Glutamatergic neuron (in vitro differentiated cells): ENCODE measurements at regions not wholly inside any gene's neighbourhood (a gene's known extent, or its start where the extent isn't known, plus 50 kb on each side); places are given as distances from the start of the nearest gene placed in this dataset.

Experiments used
- DNase-seq: peaks from one replicate; pipeline ENCODE4 v3.0.0; 2022
- H3K27ac Mint-ChIP-seq: one replicate; pipeline ENCODE4 v1.8.0; 2020; ENCODE audit warnings: mild to moderate bottlenecking, mixed read lengths, inconsistent platforms; ENCODE audit not compliant: unreplicated experiment
- H3K27me3 Mint-ChIP-seq: one replicate; pipeline ENCODE4 v1.8.0; 2020; ENCODE audit warnings: mild to moderate bottlenecking, moderate library complexity, mixed read lengths, inconsistent platforms; ENCODE audit not compliant: unreplicated experiment
- H3K36me3 Mint-ChIP-seq: one replicate; pipeline ENCODE4 v1.8.0; 2020; ENCODE audit warnings: mild to moderate bottlenecking, mixed read lengths, inconsistent platforms; ENCODE audit not compliant: unreplicated experiment
- H3K4me1 Mint-ChIP-seq: one replicate; pipeline ENCODE4 v1.8.0; 2020; ENCODE audit warnings: mild to moderate bottlenecking, low read depth, mixed read lengths, inconsistent platforms; ENCODE audit not compliant: unreplicated experiment
- H3K4me3 Mint-ChIP-seq: one replicate; pipeline ENCODE4 v1.8.0; 2020; ENCODE audit warnings: mild to moderate bottlenecking, mixed read lengths, inconsistent platforms; ENCODE audit not compliant: unreplicated experiment
- H3K9me3 Mint-ChIP-seq: one replicate; pipeline ENCODE4 v1.8.0; 2020; ENCODE audit warnings: mild to moderate bottlenecking, moderate library complexity, mixed read lengths, inconsistent platforms; ENCODE audit not compliant: unreplicated experiment
- TF ChIP-seq, protein P1 (sequence below): fragments of 200-600 bp; sonication (generic); IDR thresholded peaks from one replicate; pipeline ENCODE4 v1.5.0; 2021; ENCODE audit not compliant: partially characterized antibody, unreplicated experiment

DNA sequence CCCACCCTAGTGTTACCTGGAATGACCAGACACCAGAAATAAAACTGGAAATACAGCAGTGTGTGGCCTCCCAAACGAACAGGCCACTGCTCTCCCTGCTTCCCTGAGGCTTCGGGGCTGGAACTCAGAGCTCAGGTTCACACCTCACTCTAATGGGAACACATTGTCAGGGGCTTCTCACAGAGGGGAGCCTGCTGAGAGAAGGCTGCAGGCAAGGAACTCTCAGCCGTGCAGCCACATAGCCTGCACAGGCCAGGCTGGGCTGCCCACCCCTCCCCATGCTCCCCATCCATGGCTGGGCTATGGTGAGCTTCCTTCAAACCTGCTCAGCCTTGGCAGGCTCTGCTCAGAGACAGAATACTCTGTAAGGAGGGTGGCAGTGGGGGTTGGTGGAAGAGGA lies 302.5 kb downstream of the EMP1 start:
- H3K27ac Mint-ChIP-seq = no peak overlapping the region
- TF ChIP-seq, protein P1, sequence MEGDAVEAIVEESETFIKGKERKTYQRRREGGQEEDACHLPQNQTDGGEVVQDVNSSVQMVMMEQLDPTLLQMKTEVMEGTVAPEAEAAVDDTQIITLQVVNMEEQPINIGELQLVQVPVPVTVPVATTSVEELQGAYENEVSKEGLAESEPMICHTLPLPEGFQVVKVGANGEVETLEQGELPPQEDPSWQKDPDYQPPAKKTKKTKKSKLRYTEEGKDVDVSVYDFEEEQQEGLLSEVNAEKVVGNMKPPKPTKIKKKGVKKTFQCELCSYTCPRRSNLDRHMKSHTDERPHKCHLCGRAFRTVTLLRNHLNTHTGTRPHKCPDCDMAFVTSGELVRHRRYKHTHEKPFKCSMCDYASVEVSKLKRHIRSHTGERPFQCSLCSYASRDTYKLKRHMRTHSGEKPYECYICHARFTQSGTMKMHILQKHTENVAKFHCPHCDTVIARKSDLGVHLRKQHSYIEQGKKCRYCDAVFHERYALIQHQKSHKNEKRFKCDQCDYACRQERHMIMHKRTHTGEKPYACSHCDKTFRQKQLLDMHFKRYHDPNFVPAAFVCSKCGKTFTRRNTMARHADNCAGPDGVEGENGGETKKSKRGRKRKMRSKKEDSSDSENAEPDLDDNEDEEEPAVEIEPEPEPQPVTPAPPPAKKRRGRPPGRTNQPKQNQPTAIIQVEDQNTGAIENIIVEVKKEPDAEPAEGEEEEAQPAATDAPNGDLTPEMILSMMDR = no peak
- H3K27me3 Mint-ChIP-seq = peaks cover 7% of the 10 kb centered on the region
- no peaks in the 10 kb centered on the region for H3K9me3 Mint-ChIP-seq
- no peaks in the 10 kb centered on the region for H3K36me3 Mint-ChIP-seq
- no peak for DNase-seq
- H3K4me1 Mint-ChIP-seq = peaks cover 3% of the 10 kb centered on the region
- no peak overlapping the region for H3K4me3 Mint-ChIP-seq

DNA sequence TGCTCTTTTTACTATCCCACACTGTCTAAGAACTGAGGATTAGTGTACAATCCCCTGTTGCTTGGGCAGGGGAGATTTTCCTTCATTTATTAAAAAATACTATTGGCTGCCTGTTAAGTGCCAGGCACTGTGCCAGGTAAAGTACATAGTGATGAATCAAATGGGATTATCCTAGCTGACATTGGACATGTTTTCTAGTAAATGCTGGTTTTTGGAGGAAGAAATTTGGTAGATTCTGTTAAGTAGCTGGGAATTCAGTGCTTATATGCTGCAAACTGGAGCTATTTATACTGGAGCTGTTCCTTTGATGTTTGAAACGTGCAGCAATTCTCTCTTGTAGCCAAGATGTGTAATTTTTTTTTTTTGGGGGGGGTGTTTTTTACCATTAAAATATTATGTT lies 299.6 kb downstream of the EMP1 start:
- Mint-ChIP-seq H3K4me1 (peaks cover 3% of the 10 kb centered on the region), H3K27me3 (peaks cover 7% of the 10 kb centered on the region), H3K27ac (no peak overlapping the region), H3K36me3 (no peaks in the 10 kb centered on the region), H3K9me3 (no peaks in the 10 kb centered on the region), H3K4me3 (no peak overlapping the region)
- TF ChIP-seq, protein P1 = no peak
- no peak for DNase-seq

DNA sequence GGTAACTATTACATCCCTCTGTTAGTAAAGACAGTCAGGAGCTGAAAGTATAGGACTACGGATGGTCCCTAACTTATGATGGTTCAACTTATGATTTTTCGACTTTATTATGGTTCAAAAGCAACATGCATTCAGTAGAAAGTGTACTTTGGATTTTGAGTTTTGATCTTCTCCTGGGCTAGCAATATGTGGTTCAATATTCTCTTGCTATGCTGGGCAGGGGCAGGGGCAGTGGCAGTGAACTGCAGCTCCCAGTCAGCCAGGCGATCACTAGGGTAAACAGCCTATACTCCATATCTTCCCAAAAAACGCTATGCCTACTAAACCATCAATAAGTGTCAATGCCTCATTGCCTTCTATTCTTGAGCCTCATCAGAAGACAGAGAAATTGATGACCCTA lies 292.7 kb downstream of the EMP1 start:
- no peak overlapping the region for H3K4me3 Mint-ChIP-seq
- TF ChIP-seq, protein P1 = no peak
- H3K36me3 Mint-ChIP-seq = no peaks in the 10 kb centered on the region
- no peak for DNase-seq
- H3K9me3 Mint-ChIP-seq = no peaks in the 10 kb centered on the region
- H3K4me1 Mint-ChIP-seq = no peaks in the 10 kb centered on the region
- H3K27me3 Mint-ChIP-seq = no peaks in the 10 kb centered on the region
- no peak overlapping the region for H3K27ac Mint-ChIP-seq

DNA sequence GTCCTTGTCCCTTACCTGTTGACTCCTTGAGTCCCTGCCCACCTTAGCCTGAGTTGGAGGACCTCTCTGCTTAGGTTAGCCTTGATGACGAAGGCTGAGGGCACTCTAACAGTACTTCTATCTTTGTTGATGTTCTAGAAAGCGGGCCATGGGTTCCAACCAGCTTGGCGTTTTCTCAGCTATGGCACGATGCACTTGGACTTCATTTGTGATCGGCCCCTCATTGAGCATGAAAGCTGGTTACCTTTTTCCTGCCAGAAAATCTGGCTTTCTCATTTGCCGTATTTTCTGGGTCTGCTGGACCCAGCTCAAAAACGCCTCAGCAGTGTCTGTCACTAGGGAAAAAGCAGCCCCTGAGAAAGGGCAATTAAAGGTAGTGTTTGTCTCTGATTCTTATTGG lies 290.8 kb downstream of the EMP1 start:
- TF ChIP-seq, protein P1 = no peak
- DNase-seq = no peak
- no peak overlapping the region for H3K4me3 Mint-ChIP-seq

DNA sequence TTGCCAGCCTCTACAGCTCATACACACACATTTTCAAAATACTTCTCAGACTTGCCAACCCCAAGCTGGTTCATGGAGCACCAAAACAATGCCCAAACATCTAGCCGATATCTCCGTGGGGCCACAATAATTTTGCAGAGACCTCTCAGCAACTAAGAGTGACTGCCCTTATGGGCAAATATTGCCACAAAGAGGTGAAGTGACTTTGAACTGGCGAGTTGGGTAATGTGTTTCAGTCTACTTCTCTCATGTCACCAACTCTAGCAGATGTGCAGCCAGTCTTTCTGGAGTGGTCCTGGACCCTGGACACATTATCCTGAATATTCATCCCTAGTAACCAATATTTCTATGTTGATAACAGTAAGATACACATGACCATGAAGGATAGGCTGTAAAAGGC lies 290.3 kb downstream of the EMP1 start:
- H3K36me3 Mint-ChIP-seq = no peaks in the 10 kb centered on the region
- H3K4me3 Mint-ChIP-seq = no peak overlapping the region
- TF ChIP-seq, protein P1 = no peak
- H3K27me3 Mint-ChIP-seq = no peaks in the 10 kb centered on the region
- DNase-seq = no peak
- H3K4me1 Mint-ChIP-seq = no peaks in the 10 kb centered on the region
- no peaks in the 10 kb centered on the region for H3K9me3 Mint-ChIP-seq
- no peak overlapping the region for H3K27ac Mint-ChIP-seq

More for the DNA sequence above, 290.8 kb downstream of the EMP1 start:
- no peaks in the 10 kb centered on the region for H3K9me3 Mint-ChIP-seq
- no peaks in the 10 kb centered on the region for H3K36me3 Mint-ChIP-seq
- H3K27ac Mint-ChIP-seq = no peak overlapping the region
- H3K27me3 Mint-ChIP-seq = no peaks in the 10 kb centered on the region
- H3K4me1 Mint-ChIP-seq = no peaks in the 10 kb centered on the region
